Stimulated activated CD8-positive, alpha-beta memory T cell treated with anti-CD3 and anti-CD28 coated beads, Interleukin-12 subunit alpha, Interleukin-12 subunit beta, amount 100 ng/mL, for 4 hours (primary cell): ENCODE measurements at regions not wholly inside any gene's neighbourhood (a gene's known extent, or its start where the extent isn't known, plus 50 kb on each side); places are given as distances from the start of the nearest gene placed in this dataset.
A peak's percentile ranks its signal among the peaks of the same experiment; 100 is the strongest.
"Not testable (repeated sequence)": the region's sequence is repeated elsewhere in the genome, so short reads cannot be mapped to it uniquely, and the experiment has no call there.

Experiments used
- DNase-seq: peaks from one replicate; pipeline ENCODE4 v3.0.0-alpha.2; 2020; ENCODE audit warnings: low read depth

GRCh38 chr21:6483645-6484044 lies 4037.7 kb upstream of the TPTE start:
- DNase-seq = not testable (repeated sequence)

GRCh38 chr21:6486821-6487220 lies 4034.6 kb upstream of the TPTE start:
- DNase-seq = not testable (repeated sequence)

DNA sequence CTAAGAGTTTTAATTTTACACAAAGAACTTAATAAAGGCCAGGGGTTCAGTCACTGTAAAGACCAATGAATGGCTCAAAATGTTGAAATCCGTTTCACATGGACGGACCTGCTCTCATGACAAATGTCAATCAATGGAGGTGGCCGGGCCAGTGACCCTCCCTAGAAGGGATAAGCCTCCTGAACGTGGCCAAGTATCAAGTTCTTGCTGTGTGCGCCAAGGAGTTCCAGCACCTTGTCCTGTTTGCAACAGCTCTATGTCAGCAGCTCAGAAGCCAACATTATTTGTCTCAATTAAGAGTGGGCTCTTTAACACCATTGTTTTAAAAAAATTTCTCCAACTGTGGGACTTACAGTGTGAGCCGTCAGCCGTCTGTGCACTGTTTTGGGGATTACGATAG lies 4028.7 kb upstream of the TPTE start:
- not testable (repeated sequence) for DNase-seq

GRCh38 chr21:6493957-6494356 lies 4027.4 kb upstream of the TPTE start:
- not testable (repeated sequence) for DNase-seq

GRCh38 chr21:6496356-6496755 lies 4025.0 kb upstream of the TPTE start:
- not testable (repeated sequence) for DNase-seq

DNA sequence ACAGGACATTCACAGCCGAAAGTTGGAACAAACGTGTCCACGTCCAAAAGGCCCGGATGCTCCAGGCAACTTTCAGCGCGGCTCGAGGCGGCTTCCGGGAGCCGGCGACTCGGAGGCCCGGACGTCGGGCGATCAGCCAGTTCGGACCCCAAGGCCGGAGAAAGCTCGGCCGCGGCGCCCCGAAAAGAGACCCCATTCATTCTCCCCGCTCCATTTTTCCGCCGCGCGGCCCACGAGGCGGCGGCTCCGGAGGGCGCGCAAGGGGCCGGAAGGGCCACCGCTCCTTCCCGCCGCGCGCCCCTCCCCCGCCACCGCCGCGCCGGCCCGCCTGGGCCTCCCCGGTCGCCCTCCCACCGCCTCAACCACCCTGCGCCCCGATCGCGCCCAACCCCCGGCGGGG lies 4022.7 kb upstream of the TPTE start:
- peak; percentile 15 for DNase-seq

- DNase-seq = peak; percentile 66
Measured at GRCh38 chr21:6499128-6499826, 4022.1 kb upstream of the TPTE start.

DNA sequence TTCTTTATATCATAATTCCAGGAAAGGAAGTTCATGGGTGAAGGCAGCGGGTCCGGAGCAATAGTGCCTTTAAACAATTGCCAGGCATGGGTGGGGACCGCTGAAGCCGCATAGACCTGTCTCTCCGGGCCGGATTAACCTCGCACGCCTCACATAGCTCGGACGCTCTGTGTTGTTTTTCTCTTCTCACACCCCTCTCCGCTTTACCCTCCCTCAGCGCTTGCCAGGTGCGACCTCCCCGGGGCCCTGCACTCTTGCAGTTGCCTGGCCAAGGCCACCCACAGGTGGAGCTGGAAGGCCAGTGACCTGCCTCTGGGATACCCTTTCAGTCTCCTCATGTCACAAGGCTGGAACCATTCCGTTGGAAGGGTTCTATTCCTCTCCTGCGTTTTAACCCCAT lies 4021.5 kb upstream of the TPTE start:
- not testable (repeated sequence) for DNase-seq

DNA sequence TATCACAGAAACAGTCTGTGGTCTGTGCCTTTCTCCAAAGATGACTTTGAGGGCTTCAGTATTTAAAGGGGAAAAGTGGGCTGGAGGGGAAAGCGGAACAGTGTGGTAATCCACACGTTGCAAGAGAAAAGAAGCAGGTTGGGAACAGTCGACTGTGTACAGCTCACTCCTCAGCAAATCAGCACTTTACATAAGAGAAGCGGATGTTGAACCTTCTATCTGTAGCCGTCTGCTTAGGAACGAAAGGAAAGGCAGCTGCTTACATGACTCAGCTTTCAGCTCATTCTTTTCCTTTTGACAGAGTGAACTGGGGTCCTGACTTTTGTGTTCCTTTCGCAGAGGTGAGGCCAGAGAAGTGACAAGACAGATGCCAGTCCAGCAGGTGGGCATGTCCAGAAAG lies 4020.7 kb upstream of the TPTE start:
- not testable (repeated sequence) for DNase-seq

- not testable (repeated sequence) for DNase-seq
Measured at GRCh38 chr21:6506167-6506894, 4015.1 kb upstream of the TPTE start.

DNA sequence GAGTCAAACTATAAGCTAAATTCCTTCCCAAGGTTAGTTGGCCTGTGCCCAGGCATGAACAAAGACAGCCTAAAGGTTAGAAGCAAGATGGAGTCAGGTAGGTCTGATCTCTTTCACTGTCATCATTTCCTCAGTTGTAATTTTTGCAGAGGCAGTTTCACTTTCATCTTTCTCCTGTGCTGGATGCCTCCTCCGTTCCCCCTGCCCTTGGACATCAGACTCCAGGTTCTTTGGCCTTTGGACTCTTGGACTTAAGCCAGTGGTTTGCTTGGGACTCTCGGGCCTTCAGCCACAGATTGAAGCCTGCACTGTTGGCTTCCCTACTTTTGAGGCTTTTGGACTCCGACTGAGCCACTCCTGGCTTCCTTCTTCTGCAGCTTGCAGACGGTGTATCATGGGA lies 4013.8 kb upstream of the TPTE start:
- DNase-seq = not testable (repeated sequence)

DNA sequence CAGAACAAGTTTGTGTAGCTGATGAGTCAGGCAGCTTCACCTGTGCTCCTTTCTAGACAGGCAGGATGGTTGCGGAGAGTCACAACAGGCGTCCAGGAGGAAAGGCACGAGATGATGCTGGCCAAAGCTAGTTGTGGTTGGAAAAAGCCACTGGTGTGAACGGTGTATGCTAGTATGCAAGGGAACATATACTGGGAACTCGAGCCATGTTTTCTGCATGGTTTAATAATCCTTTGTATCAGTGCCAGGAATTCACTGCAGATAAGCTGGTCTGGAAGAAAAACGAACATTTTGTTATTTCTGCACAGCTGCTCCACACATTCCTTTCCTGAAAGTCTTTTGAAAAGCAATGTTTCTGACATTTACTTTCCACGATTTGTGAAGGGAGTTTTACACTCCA lies 3999.6 kb upstream of the TPTE start:
- DNase-seq = not testable (repeated sequence)

DNA sequence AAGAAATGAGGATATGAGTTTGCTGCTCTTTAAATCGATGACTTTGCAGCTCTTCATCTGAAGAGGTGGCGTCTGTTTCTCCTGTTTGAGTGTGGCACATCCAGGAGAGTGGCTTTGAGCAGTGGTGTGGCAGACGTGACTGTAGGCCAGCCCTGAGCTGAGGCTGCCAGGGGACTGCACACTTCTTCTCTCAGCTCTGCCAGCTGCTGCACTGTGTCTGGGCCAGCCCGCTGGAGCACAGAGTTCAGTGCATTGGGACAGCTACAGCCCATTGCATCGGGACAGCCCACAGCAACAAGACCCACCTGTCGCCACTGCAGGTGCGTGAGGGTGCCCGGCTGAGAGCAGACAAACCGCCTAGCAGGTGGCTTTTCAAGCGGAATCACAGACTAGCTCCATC lies 3995.2 kb upstream of the TPTE start:
- DNase-seq = not testable (repeated sequence)

DNA sequence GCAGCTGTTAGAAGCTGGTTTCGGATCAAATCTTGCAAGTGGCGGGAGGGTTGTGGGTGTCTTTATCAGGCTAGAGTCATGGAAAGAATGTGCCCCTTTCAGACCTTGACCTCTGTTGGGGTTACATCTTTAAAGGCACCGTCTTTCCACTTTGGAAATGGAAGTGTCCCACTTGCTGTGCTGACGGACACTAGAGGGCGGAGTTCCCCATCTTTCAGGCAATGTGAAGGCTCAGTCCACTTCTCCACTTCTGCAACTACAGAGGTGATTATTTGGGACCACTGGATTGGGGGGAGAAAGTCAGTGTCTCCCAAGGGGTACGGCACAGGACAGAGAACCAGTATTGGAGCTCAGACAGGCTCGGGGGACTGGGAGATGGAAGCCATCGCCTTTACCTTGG lies 3990.7 kb upstream of the TPTE start:
- not testable (repeated sequence) for DNase-seq

GRCh38 chr21:6533261-6533660 lies 3988.1 kb upstream of the TPTE start:
- DNase-seq = not testable (repeated sequence)

DNA sequence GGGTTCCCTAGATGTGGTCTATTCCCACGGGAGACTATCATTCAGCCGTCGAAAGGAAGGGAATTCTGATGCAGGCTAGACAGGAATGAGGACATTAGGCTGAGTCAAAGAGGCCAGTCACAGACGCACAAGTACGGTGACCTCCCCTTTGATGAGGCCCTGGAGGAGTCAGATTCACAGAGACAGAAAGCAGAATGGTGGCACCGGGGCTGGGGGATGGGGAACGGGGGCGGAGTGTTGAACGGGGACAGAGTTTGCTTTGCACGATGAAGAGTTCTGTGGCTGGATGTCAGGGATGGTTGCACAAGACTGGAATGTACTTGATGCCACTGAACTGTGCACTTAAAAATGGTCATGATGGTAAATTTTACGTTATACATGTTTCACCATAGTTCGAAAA lies 3983.1 kb upstream of the TPTE start:
- DNase-seq = not testable (repeated sequence)

DNA sequence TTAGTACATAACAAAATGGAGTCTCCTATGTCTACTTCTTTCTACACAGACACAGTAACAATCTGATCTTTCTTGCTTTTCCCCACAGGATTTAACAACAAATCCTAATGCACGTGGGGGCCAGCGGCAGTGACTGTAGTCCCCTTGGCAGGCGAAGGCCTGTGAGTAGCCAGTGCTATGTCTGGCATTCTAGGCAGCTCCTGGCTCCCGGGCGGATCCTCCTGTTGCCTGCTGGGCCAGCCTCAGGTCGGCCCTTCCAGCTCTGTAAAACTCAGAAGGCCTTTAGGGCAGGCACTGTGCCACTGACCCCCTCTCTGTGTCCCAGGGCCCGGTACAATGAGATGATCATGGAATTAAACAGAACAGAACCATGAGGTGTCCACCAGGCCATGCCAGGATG lies 3981.7 kb upstream of the TPTE start:
- DNase-seq = not testable (repeated sequence)

DNA sequence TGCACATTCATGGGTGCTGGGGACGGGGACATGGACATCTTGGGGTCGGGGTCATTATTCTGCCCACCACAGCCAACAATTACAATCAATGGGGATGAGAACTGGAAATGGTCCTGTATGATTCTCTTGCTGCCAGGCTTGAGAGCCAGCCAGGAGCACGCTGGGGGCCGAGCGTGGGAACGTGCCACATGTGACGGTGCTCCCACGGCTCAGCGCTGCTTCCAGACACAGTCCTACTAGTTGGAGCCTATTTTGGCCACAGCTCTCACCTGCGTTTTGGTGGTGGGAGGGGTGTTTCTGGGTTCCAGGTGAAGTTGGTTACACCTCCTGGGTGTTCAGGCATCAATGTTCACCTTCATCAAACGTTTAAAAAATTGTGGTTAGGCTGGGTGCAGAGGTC lies 3980.3 kb upstream of the TPTE start:
- DNase-seq = not testable (repeated sequence)

GRCh38 chr21:6545288-6545687 lies 3976.1 kb upstream of the TPTE start:
- DNase-seq = not testable (repeated sequence)

- not testable (repeated sequence) for DNase-seq
Measured at GRCh38 chr21:6551045-6551444, 3970.3 kb upstream of the TPTE start.

DNA sequence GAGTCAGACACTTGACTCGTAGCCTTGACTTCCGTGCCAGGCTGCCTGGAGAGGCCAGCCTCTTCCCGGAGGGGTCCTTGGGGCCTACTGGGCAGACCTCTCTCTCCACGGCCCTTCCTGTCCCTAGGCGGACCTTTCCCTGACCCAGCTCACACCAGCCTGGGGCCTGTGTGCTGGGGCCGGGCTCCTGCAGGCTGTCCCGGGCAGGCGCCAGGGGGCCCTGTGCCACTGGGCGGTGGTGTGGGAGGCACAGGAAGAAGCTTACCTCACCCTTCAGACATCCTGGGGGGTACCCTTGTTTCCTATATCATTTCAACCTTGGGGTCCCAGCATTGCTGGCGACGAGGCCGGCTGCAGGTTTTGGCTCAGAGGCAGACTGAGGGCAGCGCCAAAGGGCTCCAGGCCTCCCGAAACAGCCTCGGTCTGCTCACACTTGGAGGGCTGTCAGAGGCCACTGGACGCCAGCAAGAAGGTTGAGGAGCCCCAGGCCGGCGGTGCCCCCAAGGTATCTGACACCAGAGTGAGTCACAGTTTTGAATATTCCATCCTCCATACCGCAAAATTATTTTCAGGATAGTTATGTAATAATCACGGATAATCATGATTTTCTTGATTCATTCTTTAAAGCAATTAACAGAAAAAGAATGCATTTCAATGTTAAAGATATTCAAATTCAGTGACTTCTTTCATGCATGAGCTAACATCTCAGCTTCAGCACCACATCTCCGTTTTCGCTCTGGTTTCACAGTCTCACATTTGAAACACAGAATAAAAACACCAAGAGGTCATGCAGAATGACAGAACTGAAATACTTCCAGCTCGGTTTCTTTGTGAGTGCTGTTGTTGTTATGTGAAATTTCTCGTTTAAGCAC lies 3967.6 kb upstream of the TPTE start:
- not testable (repeated sequence) for DNase-seq

- not testable (repeated sequence) for DNase-seq
Measured at GRCh38 chr21:6554377-6554864, 3967.0 kb upstream of the TPTE start.
